SK-N-SH (cell line): ENCODE measurements at regions not wholly inside any gene's neighbourhood (a gene's known extent, or its start where the extent isn't known, plus 50 kb on each side); places are given as distances from the start of the nearest gene placed in this dataset.

Experiments
- CTCF ChIA-PET: fragments of 300-600, 350-600 bp; formaldehyde crosslinking; extraction: SDS; loops from one replicate; lab custom pipeline; 2021; lab: Yijun Ruan, JAX
- POLR2A ChIA-PET: fragments of 350-600 bp; sonication (Branson Sonifier 250); formaldehyde crosslinking; extraction: SDS; loops from one replicate; lab custom pipeline; 2020; ENCODE audit warnings: antibody characterized with exemption, inconsistent platforms; lab: Yijun Ruan, JAX
- DNase-seq: peaks from one replicate; pipeline ENCODE4 v3.0.0; 2012
- H2AFZ ChIP-seq: fragments of 200-600 bp; sonication (generic); 2 replicates; pipeline ENCODE4 v1.8.1; 2016; ENCODE audit warnings: antibody characterized with exemption, mild to moderate bottlenecking, low read depth
- H3F3A ChIP-seq: fragments of 200-600 bp; sonication (generic); replicated peaks from 2 replicates; pipeline ENCODE3; 2016; ENCODE audit warnings: antibody characterized with exemption, mild to moderate bottlenecking; ENCODE audit not compliant: insufficient read depth
- H3K27ac ChIP-seq, 2 experiments: fragments of 200-500 bp in 1 of 2; fragments of 200-600 bp in 1 of 2; sonication (Bioruptor generic) in 1 of 2; sonication (generic), shearing (Covaris generic) in 1 of 2; 2 replicates each; pipeline versions ENCODE4 v1.5.1 to v1.6.1; 2014 to 2016; ENCODE audit warnings: low read depth in 2 of 2, inconsistent platforms in 1 of 2, low read length in 1 of 2, mild to moderate bottlenecking in 1 of 2, mixed read lengths in 1 of 2
- H3K27me3 ChIP-seq: fragments of 200-600 bp; sonication (generic), shearing (Covaris generic); 2 replicates; pipeline ENCODE4 v1.6.1; 2016; ENCODE audit warnings: mixed run types; ENCODE audit not compliant: insufficient read depth
- H3K36me3 ChIP-seq, 2 experiments: fragments of 200-500 bp in 1 of 2; fragments of 200-600 bp in 1 of 2; sonication (Bioruptor generic) in 1 of 2; sonication (generic) in 1 of 2; replicated peaks in 1 of 2; 2 replicates each; pipeline versions ENCODE3 to v1.5.1; 2014 to 2016; ENCODE audit warnings: low read length in 1 of 2, mild to moderate bottlenecking in 1 of 2; ENCODE audit not compliant: insufficient read depth in 2 of 2, control insufficient read depth in 1 of 2
- H3K4me1 ChIP-seq, 2 experiments: fragments of 200-500 bp in 1 of 2; fragments of 200-600 bp in 1 of 2; sonication (Bioruptor generic) in 1 of 2; sonication (generic), shearing (Covaris generic) in 1 of 2; 2 replicates each; pipeline versions ENCODE4 v1.5.1 to v1.6.1; 2014 to 2016; ENCODE audit warnings: low read depth in 1 of 2, low read length in 1 of 2, mixed run types in 1 of 2; ENCODE audit not compliant: insufficient read depth in 2 of 2, control insufficient read depth in 1 of 2
- H3K4me2 ChIP-seq: fragments of 200-600 bp; sonication (generic), shearing (Covaris generic); 2 replicates; pipeline ENCODE4 v1.6.1; 2017; ENCODE audit warnings: mixed run types
- H3K4me3 ChIP-seq, 2 experiments: fragments of 200-500 bp in 1 of 2; fragments of 200-600 bp in 1 of 2; sonication (Bioruptor generic) in 1 of 2; sonication (generic), shearing (Covaris generic) in 1 of 2; 2 replicates each; pipeline versions ENCODE4 v1.5.1 to v1.8.1; 2014 to 2016; ENCODE audit warnings: low read depth in 2 of 2, inconsistent platforms in 1 of 2, low read length in 1 of 2, mild to moderate bottlenecking in 1 of 2, mixed read lengths in 1 of 2, moderate library complexity in 1 of 2
- H3K79me2 ChIP-seq: fragments of 200-600 bp; sonication (generic); 2 replicates; pipeline ENCODE4 v1.8.1; 2017; ENCODE audit warnings: mild to moderate bottlenecking; ENCODE audit not compliant: insufficient read depth
- H3K9ac ChIP-seq: fragments of 200-600 bp; sonication (generic); 2 replicates; pipeline ENCODE4 v1.6.1; 2017; ENCODE audit warnings: mixed run types
- H3K9me2 ChIP-seq: fragments of 200-600 bp; sonication (generic); 2 replicates; pipeline ENCODE4 v1.6.1; 2017; ENCODE audit warnings: mixed run types
- H3K9me3 ChIP-seq: fragments of 200-600 bp; sonication (generic); 2 replicates; pipeline ENCODE4 v1.6.1; 2017; ENCODE audit warnings: mixed run types, mild to moderate bottlenecking, moderate library complexity
- H4K20me1 ChIP-seq: fragments of 200-600 bp; sonication (generic); 2 replicates; pipeline ENCODE4 v1.6.1; 2017; ENCODE audit warnings: mild to moderate bottlenecking, mixed run types; ENCODE audit not compliant: insufficient read depth
- CHD2 ChIP-seq: fragments of 150-350 bp; IDR thresholded peaks from 2 replicates; pipeline ENCODE4 v1.6.1; 2018; ENCODE audit warnings: low read length; ENCODE audit not compliant: partially characterized antibody
- GATA2 ChIP-seq: sonication (generic); formaldehyde crosslinking; IDR thresholded peaks from 2 replicates; pipeline ENCODE4 v1.5.0; 2020; ENCODE audit warnings: mild to moderate bottlenecking, missing genetic modification reagents
- JUND ChIP-seq: IDR thresholded peaks from 2 replicates; pipeline ENCODE4 v1.4.0; 2012
- NFIC ChIP-seq: IDR thresholded peaks from 2 replicates; pipeline ENCODE4 v1.4.0; 2012; ENCODE audit warnings: borderline replicate concordance
- POLR2AphosphoS5 ChIP-seq: IDR thresholded peaks from 2 replicates; pipeline ENCODE4 v1.6.1; 2012; ENCODE audit warnings: low read depth, low read length
- RAD21 ChIP-seq: IDR thresholded peaks from 2 replicates; pipeline ENCODE4 v1.6.1; 2012; ENCODE audit warnings: mild to moderate bottlenecking, low read length
- RFX5 ChIP-seq: IDR thresholded peaks from 2 replicates; pipeline ENCODE4 v1.6.1; 2012; ENCODE audit warnings: mild to moderate bottlenecking, improper control_type of control experiment, low read length
- SMC3 ChIP-seq: IDR thresholded peaks from 2 replicates; pipeline ENCODE4 v1.6.1; 2012; ENCODE audit warnings: low read depth, low read length, improper control_type of control experiment
- WGBS: methylation state at CpG from one replicate; pipeline ENCODE4 v1.1.6; 2017; ENCODE audit warnings: low lambda C conversion rate; 5-methylcytosine and 5-hydroxymethylcytosine counted together
- TF ChIP-seq, protein P1 (sequence below): fragments of 200-600 bp; sonication (generic); IDR thresholded peaks from 2 replicates; pipeline ENCODE4 v1.6.1; 2017; ENCODE audit warnings: antibody characterized with exemption, mild to moderate bottlenecking, moderate library complexity
- TF ChIP-seq, protein P2 (sequence below): IDR thresholded peaks from 2 replicates; pipeline ENCODE4; 2012
- TF ChIP-seq, protein P3 (sequence below): fragments of 150-350 bp; IDR thresholded peaks from 2 replicates; pipeline ENCODE4 v1.6.1; 2016; ENCODE audit warnings: mild to moderate bottlenecking, low read depth, low read length
- TF ChIP-seq, protein P4 (sequence below): IDR thresholded peaks from 2 replicates; pipeline ENCODE4 v1.4.0; 2012; ENCODE audit warnings: low read depth, borderline replicate concordance
- TF ChIP-seq, protein P5 (sequence below): IDR thresholded peaks from 2 replicates; pipeline ENCODE4 v1.4.0; 2012; ENCODE audit warnings: low read depth
- TF ChIP-seq, protein P6 (sequence below): IDR thresholded peaks from 2 replicates; pipeline ENCODE4 v1.6.1; 2012; ENCODE audit warnings: mild to moderate bottlenecking, low read depth, low read length, moderate library complexity

DNA sequence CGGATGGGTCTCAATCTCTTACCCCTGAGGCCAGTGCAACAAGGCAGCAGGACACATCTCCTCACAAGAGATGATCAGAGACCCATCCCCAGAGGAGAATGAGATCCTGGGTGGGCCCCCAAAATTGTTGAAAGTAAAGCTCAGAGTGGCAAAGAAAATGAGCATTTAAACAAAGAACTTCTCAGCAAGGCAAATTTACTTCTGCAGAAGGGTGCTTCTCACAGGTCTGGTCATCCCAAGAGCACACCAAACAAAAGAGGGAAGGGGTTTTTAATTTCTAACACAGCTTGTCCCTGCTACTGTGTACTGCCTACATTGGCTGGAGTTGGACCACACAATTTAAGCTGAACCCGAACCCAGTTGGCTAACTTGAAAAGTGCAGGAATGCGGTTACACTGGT, 1628.6 kb upstream of the RAG2 start:
- no peak for TF ChIP-seq NFIC
- TF ChIP-seq CHD2 = no peak
- TF ChIP-seq RFX5 = no peak
- no peak for TF ChIP-seq GATA2 (CRISPR knock-in tag)
- no peak for TF ChIP-seq JUND
- TF ChIP-seq, protein P1, sequence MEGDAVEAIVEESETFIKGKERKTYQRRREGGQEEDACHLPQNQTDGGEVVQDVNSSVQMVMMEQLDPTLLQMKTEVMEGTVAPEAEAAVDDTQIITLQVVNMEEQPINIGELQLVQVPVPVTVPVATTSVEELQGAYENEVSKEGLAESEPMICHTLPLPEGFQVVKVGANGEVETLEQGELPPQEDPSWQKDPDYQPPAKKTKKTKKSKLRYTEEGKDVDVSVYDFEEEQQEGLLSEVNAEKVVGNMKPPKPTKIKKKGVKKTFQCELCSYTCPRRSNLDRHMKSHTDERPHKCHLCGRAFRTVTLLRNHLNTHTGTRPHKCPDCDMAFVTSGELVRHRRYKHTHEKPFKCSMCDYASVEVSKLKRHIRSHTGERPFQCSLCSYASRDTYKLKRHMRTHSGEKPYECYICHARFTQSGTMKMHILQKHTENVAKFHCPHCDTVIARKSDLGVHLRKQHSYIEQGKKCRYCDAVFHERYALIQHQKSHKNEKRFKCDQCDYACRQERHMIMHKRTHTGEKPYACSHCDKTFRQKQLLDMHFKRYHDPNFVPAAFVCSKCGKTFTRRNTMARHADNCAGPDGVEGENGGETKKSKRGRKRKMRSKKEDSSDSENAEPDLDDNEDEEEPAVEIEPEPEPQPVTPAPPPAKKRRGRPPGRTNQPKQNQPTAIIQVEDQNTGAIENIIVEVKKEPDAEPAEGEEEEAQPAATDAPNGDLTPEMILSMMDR = no peak
- TF ChIP-seq POLR2AphosphoS5 = no peak
- TF ChIP-seq, protein P2, sequence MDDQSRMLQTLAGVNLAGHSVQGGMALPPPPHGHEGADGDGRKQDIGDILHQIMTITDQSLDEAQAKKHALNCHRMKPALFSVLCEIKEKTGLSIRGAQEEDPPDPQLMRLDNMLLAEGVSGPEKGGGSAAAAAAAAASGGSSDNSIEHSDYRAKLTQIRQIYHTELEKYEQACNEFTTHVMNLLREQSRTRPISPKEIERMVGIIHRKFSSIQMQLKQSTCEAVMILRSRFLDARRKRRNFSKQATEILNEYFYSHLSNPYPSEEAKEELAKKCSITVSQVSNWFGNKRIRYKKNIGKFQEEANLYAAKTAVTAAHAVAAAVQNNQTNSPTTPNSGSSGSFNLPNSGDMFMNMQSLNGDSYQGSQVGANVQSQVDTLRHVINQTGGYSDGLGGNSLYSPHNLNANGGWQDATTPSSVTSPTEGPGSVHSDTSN = no peak
- TF ChIP-seq, protein P3, sequence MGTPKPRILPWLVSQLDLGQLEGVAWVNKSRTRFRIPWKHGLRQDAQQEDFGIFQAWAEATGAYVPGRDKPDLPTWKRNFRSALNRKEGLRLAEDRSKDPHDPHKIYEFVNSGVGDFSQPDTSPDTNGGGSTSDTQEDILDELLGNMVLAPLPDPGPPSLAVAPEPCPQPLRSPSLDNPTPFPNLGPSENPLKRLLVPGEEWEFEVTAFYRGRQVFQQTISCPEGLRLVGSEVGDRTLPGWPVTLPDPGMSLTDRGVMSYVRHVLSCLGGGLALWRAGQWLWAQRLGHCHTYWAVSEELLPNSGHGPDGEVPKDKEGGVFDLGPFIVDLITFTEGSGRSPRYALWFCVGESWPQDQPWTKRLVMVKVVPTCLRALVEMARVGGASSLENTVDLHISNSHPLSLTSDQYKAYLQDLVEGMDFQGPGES = no peak
- TF ChIP-seq RAD21 = no peak
- TF ChIP-seq SMC3 = no peak
- TF ChIP-seq, protein P4, sequence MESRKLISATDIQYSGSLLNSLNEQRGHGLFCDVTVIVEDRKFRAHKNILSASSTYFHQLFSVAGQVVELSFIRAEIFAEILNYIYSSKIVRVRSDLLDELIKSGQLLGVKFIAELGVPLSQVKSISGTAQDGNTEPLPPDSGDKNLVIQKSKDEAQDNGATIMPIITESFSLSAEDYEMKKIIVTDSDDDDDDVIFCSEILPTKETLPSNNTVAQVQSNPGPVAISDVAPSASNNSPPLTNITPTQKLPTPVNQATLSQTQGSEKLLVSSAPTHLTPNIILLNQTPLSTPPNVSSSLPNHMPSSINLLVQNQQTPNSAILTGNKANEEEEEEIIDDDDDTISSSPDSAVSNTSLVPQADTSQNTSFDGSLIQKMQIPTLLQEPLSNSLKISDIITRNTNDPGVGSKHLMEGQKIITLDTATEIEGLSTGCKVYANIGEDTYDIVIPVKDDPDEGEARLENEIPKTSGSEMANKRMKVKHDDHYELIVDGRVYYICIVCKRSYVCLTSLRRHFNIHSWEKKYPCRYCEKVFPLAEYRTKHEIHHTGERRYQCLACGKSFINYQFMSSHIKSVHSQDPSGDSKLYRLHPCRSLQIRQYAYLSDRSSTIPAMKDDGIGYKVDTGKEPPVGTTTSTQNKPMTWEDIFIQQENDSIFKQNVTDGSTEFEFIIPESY = no peak
- TF ChIP-seq, protein P5, sequence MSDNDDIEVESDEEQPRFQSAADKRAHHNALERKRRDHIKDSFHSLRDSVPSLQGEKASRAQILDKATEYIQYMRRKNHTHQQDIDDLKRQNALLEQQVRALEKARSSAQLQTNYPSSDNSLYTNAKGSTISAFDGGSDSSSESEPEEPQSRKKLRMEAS = no peak
- TF ChIP-seq, protein P6, sequence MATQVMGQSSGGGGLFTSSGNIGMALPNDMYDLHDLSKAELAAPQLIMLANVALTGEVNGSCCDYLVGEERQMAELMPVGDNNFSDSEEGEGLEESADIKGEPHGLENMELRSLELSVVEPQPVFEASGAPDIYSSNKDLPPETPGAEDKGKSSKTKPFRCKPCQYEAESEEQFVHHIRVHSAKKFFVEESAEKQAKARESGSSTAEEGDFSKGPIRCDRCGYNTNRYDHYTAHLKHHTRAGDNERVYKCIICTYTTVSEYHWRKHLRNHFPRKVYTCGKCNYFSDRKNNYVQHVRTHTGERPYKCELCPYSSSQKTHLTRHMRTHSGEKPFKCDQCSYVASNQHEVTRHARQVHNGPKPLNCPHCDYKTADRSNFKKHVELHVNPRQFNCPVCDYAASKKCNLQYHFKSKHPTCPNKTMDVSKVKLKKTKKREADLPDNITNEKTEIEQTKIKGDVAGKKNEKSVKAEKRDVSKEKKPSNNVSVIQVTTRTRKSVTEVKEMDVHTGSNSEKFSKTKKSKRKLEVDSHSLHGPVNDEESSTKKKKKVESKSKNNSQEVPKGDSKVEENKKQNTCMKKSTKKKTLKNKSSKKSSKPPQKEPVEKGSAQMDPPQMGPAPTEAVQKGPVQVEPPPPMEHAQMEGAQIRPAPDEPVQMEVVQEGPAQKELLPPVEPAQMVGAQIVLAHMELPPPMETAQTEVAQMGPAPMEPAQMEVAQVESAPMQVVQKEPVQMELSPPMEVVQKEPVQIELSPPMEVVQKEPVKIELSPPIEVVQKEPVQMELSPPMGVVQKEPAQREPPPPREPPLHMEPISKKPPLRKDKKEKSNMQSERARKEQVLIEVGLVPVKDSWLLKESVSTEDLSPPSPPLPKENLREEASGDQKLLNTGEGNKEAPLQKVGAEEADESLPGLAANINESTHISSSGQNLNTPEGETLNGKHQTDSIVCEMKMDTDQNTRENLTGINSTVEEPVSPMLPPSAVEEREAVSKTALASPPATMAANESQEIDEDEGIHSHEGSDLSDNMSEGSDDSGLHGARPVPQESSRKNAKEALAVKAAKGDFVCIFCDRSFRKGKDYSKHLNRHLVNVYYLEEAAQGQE = no peak
- CTCF ChIA-PET = no interaction called here
- Histone ChIP-seq H3K4me1 (no peaks in the 10 kb centered on the region), H3K79me2 (no peaks in the 10 kb centered on the region), H3K4me2 (no peak overlapping the region), H3K27me3 (no peaks in the 10 kb centered on the region), H3K27ac (no peak overlapping the region), H3F3A (no peaks in the 10 kb centered on the region), H2AFZ (no peak overlapping the region), H3K9ac (no peak overlapping the region), H3K9me3 (no peaks in the 10 kb centered on the region), H3K4me3 (no peak overlapping the region), H3K36me3 (no peaks in the 10 kb centered on the region), H3K9me2 (no peaks in the 10 kb centered on the region), H4K20me1 (no peaks in the 10 kb centered on the region)
- WGBS = 48% methylated on average over 3 of the region's 3 CpGs
- DNase-seq = no peak
- POLR2A ChIA-PET = no interaction called here
